ENCODE measurements at regions not wholly inside any gene's neighbourhood (a gene's known extent, or its start where the extent isn't known, plus 50 kb on each side); places are given as distances from the start of the nearest gene placed in this dataset.

DNA sequence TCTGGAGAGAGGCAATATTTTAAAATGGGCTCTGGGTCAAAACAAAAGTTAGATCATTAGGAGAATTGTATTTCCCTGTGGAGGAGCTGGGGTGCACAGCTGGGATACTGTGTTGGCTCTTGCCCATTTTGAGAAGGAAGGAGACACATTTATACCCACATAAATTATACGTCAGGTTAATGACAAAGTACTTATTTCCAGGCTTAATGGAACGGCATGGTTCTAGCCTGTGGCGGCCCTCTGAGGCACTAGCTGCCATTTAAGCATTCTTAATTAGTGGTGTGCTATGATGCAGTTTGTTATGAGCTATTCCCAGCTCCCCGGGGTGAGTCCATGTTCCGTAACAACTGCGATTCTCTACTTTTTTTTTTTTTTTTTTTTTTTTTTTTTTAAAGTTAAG is 193.5 kb downstream of the SEC23IP start:
- no peak overlapping the region for H3K4me3 ChIP-seq
- H3K4me1 ChIP-seq (ENCODE audit: low read depth), result no peaks in the 10 kb centered on the region
- DNase-seq (ENCODE audit: low read depth in 1 of 2, low spot score in 1 of 2), result no peak
- TF ChIP-seq, protein P1, sequence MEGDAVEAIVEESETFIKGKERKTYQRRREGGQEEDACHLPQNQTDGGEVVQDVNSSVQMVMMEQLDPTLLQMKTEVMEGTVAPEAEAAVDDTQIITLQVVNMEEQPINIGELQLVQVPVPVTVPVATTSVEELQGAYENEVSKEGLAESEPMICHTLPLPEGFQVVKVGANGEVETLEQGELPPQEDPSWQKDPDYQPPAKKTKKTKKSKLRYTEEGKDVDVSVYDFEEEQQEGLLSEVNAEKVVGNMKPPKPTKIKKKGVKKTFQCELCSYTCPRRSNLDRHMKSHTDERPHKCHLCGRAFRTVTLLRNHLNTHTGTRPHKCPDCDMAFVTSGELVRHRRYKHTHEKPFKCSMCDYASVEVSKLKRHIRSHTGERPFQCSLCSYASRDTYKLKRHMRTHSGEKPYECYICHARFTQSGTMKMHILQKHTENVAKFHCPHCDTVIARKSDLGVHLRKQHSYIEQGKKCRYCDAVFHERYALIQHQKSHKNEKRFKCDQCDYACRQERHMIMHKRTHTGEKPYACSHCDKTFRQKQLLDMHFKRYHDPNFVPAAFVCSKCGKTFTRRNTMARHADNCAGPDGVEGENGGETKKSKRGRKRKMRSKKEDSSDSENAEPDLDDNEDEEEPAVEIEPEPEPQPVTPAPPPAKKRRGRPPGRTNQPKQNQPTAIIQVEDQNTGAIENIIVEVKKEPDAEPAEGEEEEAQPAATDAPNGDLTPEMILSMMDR (IDR thresholded peaks at IDR 0.05; ENCODE audit: low read depth, low read length), result no peak
- H3K36me3 ChIP-seq, result no peaks in the 10 kb centered on the region
- no peaks in the 10 kb centered on the region for H3K9me3 ChIP-seq (ENCODE audit: low read depth)
- no peaks in the 10 kb centered on the region for H3K27me3 ChIP-seq
- no peak overlapping the region for H3K27ac ChIP-seq

DNA sequence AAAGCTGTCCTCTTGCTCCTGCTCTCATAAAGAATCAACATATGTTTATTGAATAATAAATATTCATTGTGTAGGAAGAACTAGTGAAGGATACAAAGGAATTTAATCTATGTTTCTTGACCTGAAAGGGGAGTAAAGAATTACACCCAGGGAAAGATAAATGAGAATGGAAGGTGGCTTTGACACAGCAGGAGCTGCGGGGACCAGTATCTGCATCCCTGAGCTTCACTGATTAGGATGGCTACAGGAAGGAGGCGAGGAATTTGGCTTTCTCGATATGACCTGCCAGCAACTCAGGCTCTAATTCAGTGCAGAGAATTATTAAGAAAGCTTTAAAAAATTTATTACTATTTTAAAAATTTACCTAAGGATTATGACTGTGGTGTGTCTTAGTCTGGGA is 194.6 kb downstream of the SEC23IP start:
- no peak overlapping the region for H3K4me3 ChIP-seq

DNA sequence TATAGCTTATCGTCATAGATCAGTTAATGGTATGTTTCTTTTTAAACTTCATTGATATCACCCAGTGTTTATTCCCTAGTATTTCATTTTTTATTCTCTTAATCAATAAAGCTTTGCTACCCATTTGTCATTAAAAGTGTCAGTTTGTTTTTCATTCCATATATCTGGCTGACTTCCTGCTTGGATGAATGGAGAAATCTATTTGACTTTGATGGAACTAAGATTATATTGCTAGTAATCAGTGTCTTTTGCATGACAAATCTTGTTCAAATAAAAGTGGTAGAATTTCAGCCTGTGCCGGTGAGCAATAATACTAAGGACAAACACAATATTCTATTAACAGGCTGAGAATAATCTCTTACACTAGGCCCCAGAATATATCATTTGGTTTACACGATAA is 203.3 kb downstream of the SEC23IP start:
- no peaks in the 10 kb centered on the region for H3K36me3 ChIP-seq
- no peaks in the 10 kb centered on the region for H3K27me3 ChIP-seq
- DNase-seq (ENCODE audit: low read depth in 1 of 2, low spot score in 1 of 2), result no peak
- H3K27ac ChIP-seq, result no peak overlapping the region
- TF ChIP-seq, protein P1 (IDR thresholded peaks at IDR 0.05; ENCODE audit: low read depth, low read length), result no peak
- H3K4me3 ChIP-seq, result no peak overlapping the region
- peaks cover 26% of the 10 kb centered on the region for H3K4me1 ChIP-seq (ENCODE audit: low read depth)
- H3K9me3 ChIP-seq (ENCODE audit: low read depth), result no peaks in the 10 kb centered on the region

More for the DNA sequence above, 194.6 kb downstream of the SEC23IP start:
- Histone ChIP-seq H3K4me1 (ENCODE audit: low read depth) (no peaks in the 10 kb centered on the region), H3K27me3 (no peaks in the 10 kb centered on the region), H3K27ac (no peak overlapping the region), H3K9me3 (ENCODE audit: low read depth) (no peaks in the 10 kb centered on the region), H3K36me3 (no peaks in the 10 kb centered on the region)
- TF ChIP-seq, protein P1 (IDR thresholded peaks at IDR 0.05; ENCODE audit: low read depth, low read length), result no peak
- DNase-seq (ENCODE audit: low read depth in 1 of 2, low spot score in 1 of 2), result no peak

DNA sequence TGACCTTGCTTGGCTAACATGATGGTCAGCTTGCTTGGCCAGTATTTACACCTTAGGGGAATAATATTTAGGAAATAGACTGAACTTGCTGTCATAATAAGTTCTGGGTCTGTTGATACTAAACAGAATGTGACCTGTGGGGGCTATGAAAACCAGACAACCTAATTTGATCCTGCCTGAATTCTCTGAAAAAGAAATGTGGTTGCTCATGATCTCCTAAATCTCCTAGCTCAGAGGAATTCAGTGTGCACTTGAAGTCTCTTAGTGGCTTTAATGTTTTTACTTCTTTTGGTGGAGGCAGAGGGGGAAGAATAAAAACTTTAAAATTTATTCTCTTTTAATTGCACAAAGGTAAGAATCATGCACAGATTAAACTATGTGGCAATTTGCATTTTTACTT is 205.2 kb downstream of the SEC23IP start:
- Histone ChIP-seq H3K36me3 (no peaks in the 10 kb centered on the region), H3K4me1 (ENCODE audit: low read depth) (peaks cover 26% of the 10 kb centered on the region), H3K27me3 (no peaks in the 10 kb centered on the region), H3K9me3 (ENCODE audit: low read depth) (no peaks in the 10 kb centered on the region), H3K4me3 (no peak overlapping the region), H3K27ac (no peak overlapping the region)
- no peak for DNase-seq (ENCODE audit: low read depth in 1 of 2, low spot score in 1 of 2)
- TF ChIP-seq, protein P1 (IDR thresholded peaks at IDR 0.05; ENCODE audit: low read depth, low read length), result no peak

DNA sequence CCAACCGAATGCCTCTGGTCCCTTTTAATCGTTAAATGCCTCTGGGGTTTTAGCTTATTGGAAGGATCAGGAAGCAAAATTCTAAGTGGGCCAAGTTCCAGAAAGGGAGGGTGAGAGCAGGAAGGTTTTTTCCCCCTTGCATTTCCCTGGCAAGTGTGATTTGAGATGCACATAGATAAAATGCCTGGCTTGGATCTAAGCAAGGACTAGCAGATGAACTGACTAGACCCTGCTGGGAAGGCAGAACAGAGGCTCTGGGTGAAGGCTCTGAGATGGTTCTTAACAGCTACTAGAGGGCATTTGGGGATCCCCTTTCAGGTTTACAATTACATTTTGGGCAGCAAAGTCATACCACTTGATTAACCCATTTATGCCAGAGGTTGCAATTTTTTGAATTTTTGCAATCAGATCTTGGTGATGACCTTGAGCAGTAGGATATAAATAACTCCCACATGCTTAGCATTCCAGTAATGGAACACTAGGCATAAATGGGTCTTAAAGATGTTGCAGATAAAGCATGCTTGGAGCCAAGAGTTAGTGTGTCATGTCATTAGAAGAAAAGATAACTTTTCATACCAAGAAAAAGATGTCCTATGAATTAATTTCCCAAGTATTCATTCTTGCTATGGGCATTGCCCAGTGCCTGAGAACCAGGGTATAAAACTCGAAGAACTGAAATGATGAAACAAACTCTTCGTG is 205.9 kb downstream of the SEC23IP start:
- TF ChIP-seq, protein P1 (IDR thresholded peaks at IDR 0.05; ENCODE audit: low read depth, low read length), result no peak
- no peaks in the 10 kb centered on the region for H3K36me3 ChIP-seq
- no peak overlapping the region for H3K27ac ChIP-seq
- H3K4me3 ChIP-seq, result no peak overlapping the region
- no peaks in the 10 kb centered on the region for H3K27me3 ChIP-seq
- no peak for DNase-seq (ENCODE audit: low read depth in 1 of 2, low spot score in 1 of 2)
- no peaks in the 10 kb centered on the region for H3K9me3 ChIP-seq (ENCODE audit: low read depth)
- H3K4me1 ChIP-seq (ENCODE audit: low read depth), result peaks cover 26% of the 10 kb centered on the region

Measured in cardiac muscle cell (in vitro differentiated cells and primary cell).